Keratinocyte (primary cell): ENCODE measurements at regions not wholly inside any gene's neighbourhood (a gene's known extent, or its start where the extent isn't known, plus 50 kb on each side); places are given as distances from the start of the nearest gene placed in this dataset.

ENCODE experiments used
- DNase-seq: peaks from one replicate; pipeline ENCODE4 v3.0.0-alpha.2; 2011; ENCODE audit warnings: low read depth, missing footprints, low spot score
- FAIRE-seq: peaks from 2 replicates; lab custom pipeline; 2011; peaks lifted over from hg19 to GRCh38; lab: Jason Lieb, UNC
- H2AFZ ChIP-seq: 2 replicates; pipeline ENCODE4 v1.6.0; 2012; ENCODE audit warnings: low read length, control low read depth, inconsistent platforms; ENCODE audit not compliant: control insufficient read depth
- H3K27ac ChIP-seq: 2 replicates; pipeline ENCODE4 v1.5.1; 2011; ENCODE audit warnings: low read length; ENCODE audit not compliant: control insufficient read depth, insufficient read depth
- H3K27me3 ChIP-seq: 3 replicates; pipeline ENCODE4 v1.6.0; 2011; ENCODE audit warnings: low read length; ENCODE audit not compliant: control insufficient read depth, insufficient read depth; ENCODE audit errors: extremely low read depth
- H3K36me3 ChIP-seq, 2 experiments: 2 replicates in 1 of 2; 3 replicates in 1 of 2; pipeline ENCODE4 v1.5.1; 2011; ENCODE audit warnings: low read length in 2 of 2, mild to moderate bottlenecking in 1 of 2; ENCODE audit not compliant: control insufficient read depth in 2 of 2, insufficient read depth in 2 of 2; ENCODE audit errors: extremely low read depth in 1 of 2
- H3K4me1 ChIP-seq: 3 replicates; pipeline ENCODE4 v1.5.1; 2011; ENCODE audit warnings: low read length; ENCODE audit not compliant: control insufficient read depth, insufficient read depth; ENCODE audit errors: extremely low read depth
- H3K4me2 ChIP-seq: 3 replicates; pipeline ENCODE4 v1.6.0; 2011; ENCODE audit warnings: low read depth, low read length; ENCODE audit not compliant: control insufficient read depth, insufficient read depth; ENCODE audit errors: extremely low read depth
- H3K4me3 ChIP-seq, 3 experiments: fragments of 200-600 bp in 1 of 3; sonication (generic) in 1 of 3; 2 replicates in 2 of 3; 3 replicates in 1 of 3; pipeline ENCODE4 v1.5.1; 2011 to 2016; ENCODE audit warnings: low read length in 3 of 3, mild to moderate bottlenecking in 3 of 3, control low read depth in 2 of 3, inconsistent platforms in 1 of 3, low read depth in 1 of 3, mixed read lengths in 1 of 3, mixed run types in 1 of 3, moderate library complexity in 1 of 3; ENCODE audit not compliant: control insufficient read depth in 2 of 3, insufficient read depth in 2 of 3; ENCODE audit errors: extremely low read depth in 1 of 3
- H3K79me2 ChIP-seq: 2 replicates; pipeline ENCODE4 v1.6.0; 2012; ENCODE audit warnings: low read length; ENCODE audit not compliant: control insufficient read depth, insufficient read depth
- H3K9ac ChIP-seq: 3 replicates; pipeline ENCODE4 v1.6.0; 2011; ENCODE audit warnings: low read length; ENCODE audit not compliant: control insufficient read depth, insufficient read depth; ENCODE audit errors: extremely low read depth
- H3K9me1 ChIP-seq: 3 replicates; pipeline ENCODE4 v1.6.0; 2011; ENCODE audit warnings: low read length; ENCODE audit not compliant: control insufficient read depth, insufficient read depth; ENCODE audit errors: extremely low read depth
- H3K9me3 ChIP-seq: 2 replicates; pipeline ENCODE4 v1.5.1; 2012; ENCODE audit warnings: low read depth, low read length; ENCODE audit not compliant: control insufficient read depth
- H4K20me1 ChIP-seq: 3 replicates; pipeline ENCODE4 v1.6.0; 2011; ENCODE audit warnings: low read length; ENCODE audit not compliant: control insufficient read depth, insufficient read depth; ENCODE audit errors: extremely low read depth
- EZH2 ChIP-seq: IDR thresholded peaks from one replicate; pipeline ENCODE4 v1.6.1; 2012; ENCODE audit warnings: inconsistent platforms, mild to moderate bottlenecking, low read length, moderate library complexity
- dilution Hi-C: fragments of 300-500 bp; cut with MboI; formaldehyde crosslinking; loops from one replicate; pipeline ENCODE4 v1.7.0; 2020; ENCODE audit warnings: low sequenced_read_pairs; ENCODE audit not compliant: extremely low pct_ligation_motif_present
- TF ChIP-seq, protein P1 (sequence below), 3 experiments: IDR thresholded peaks in 1 of 3; conservative IDR thresholded peaks in 1 of 3; optimal IDR thresholded peaks in 1 of 3; 2 replicates in 2 of 3; 3 replicates in 1 of 3; pipeline versions ENCODE3 to v1.5.1; 2011; ENCODE audit warnings: low read length in 3 of 3, mild to moderate bottlenecking in 3 of 3, moderate library complexity in 2 of 3, control low read depth in 1 of 3, inconsistent platforms in 1 of 3; ENCODE audit not compliant: insufficient read depth in 2 of 3; ENCODE audit errors: extremely low read depth in 1 of 3

DNA sequence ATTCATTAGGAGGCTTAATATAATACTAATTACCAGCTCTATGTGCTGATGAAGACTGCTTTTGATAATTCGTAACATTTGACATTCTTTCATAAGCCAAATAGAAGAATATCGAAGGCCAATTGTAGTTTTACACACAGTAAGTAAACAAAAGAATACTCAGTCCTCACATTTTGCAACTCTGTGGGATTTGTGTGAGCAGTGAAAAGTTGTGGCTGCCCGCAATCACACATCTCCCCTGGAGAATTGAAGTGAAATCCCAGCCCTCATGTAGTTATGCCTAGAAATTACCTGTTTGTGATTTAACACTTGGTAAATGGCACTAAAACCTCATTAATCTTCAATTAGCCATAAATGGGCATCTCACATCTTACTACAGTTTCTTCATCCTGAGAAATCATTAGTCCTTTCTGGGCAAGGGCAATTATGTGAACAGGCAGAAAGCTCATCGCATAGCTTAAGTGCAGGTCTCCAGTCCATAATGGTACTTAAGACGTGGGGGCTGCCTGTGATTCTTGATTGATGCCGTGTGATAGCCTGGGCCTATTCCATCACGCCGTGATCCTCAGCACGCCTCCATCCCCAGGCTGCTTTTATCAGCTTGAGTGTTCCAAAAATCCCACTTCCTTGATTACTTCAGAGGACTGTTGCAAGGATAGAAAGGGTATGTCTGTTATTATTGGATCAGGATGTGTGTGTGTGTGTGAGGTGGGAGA, 97.9 kb upstream of the METTL14 start:
- H2AFZ ChIP-seq, result no peak overlapping the region
- no peaks in the 10 kb centered on the region for H3K9me1 ChIP-seq
- dilution Hi-C loops, result no loop called here
- H4K20me1 ChIP-seq, result no peaks in the 10 kb centered on the region
- no peak overlapping the region for H3K9ac ChIP-seq
- DNase-seq, result no peak
- FAIRE-seq, result no peak
- H3K4me3 ChIP-seq, result no peak overlapping the region
- no peaks in the 10 kb centered on the region for H3K27me3 ChIP-seq
- H3K4me1 ChIP-seq, result no peaks in the 10 kb centered on the region
- TF ChIP-seq, protein P1, sequence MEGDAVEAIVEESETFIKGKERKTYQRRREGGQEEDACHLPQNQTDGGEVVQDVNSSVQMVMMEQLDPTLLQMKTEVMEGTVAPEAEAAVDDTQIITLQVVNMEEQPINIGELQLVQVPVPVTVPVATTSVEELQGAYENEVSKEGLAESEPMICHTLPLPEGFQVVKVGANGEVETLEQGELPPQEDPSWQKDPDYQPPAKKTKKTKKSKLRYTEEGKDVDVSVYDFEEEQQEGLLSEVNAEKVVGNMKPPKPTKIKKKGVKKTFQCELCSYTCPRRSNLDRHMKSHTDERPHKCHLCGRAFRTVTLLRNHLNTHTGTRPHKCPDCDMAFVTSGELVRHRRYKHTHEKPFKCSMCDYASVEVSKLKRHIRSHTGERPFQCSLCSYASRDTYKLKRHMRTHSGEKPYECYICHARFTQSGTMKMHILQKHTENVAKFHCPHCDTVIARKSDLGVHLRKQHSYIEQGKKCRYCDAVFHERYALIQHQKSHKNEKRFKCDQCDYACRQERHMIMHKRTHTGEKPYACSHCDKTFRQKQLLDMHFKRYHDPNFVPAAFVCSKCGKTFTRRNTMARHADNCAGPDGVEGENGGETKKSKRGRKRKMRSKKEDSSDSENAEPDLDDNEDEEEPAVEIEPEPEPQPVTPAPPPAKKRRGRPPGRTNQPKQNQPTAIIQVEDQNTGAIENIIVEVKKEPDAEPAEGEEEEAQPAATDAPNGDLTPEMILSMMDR (optimal IDR thresholded peaks at IDR 0.05 in 1 of 3, IDR thresholded peaks at IDR 0.05 in 1 of 3, conservative IDR thresholded peaks at IDR 0.05 in 1 of 3; ENCODE audit: extremely low read depth in 1 of 3, insufficient read depth in 2 of 3, low read length in 3 of 3), result no peak
- TF ChIP-seq EZH2, result no peak
- H3K4me2 ChIP-seq, result no peak overlapping the region
- H3K9me3 ChIP-seq, result no peaks in the 10 kb centered on the region
- H3K79me2 ChIP-seq, result peaks cover 2% of the 10 kb centered on the region
- no peaks in the 10 kb centered on the region for H3K36me3 ChIP-seq
- H3K27ac ChIP-seq, result no peak overlapping the region

DNA sequence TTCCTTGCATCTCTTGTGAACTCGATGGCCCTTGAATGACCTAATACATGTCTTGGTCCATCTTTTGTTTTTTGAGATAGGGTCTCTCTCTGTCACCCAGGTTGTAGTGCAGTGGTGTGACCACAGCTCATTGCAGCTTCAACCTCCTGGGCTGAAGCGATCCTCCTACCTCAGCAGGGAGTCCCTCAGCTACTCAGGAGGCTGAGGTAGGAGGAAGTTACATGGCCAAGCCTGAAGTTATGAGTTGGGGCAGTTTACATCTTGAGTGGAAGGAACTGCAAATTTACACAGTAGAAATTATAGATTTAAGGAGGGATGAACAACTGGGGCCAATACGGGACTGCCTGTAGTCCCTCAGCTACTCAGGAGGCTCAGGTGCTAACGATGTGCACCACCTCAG, 97.2 kb upstream of the METTL14 start:
- Histone ChIP-seq H3K79me2 (peaks cover 3% of the 10 kb centered on the region), H3K27me3 (no peaks in the 10 kb centered on the region), H4K20me1 (no peaks in the 10 kb centered on the region), H3K4me2 (no peak overlapping the region), H3K4me3 (no peak overlapping the region), H3K4me1 (no peaks in the 10 kb centered on the region), H3K36me3 (no peaks in the 10 kb centered on the region), H2AFZ (no peak overlapping the region), H3K27ac (no peak overlapping the region), H3K9me1 (no peaks in the 10 kb centered on the region), H3K9ac (no peak overlapping the region), H3K9me3 (no peaks in the 10 kb centered on the region)
- dilution Hi-C loops, result no loop called here
- no peak for TF ChIP-seq EZH2
- TF ChIP-seq, protein P1 (optimal IDR thresholded peaks at IDR 0.05 in 1 of 3, IDR thresholded peaks at IDR 0.05 in 1 of 3, conservative IDR thresholded peaks at IDR 0.05 in 1 of 3; ENCODE audit: extremely low read depth in 1 of 3, insufficient read depth in 2 of 3, low read length in 3 of 3), result no peak
- FAIRE-seq, result no peak
- no peak for DNase-seq
